ENCODE measurements at regions not wholly inside any gene's neighbourhood (a gene's known extent, or its start where the extent isn't known, plus 50 kb on each side); places are given as distances from the start of the nearest gene placed in this dataset.
A peak's percentile ranks its signal among the peaks of the same experiment; 100 is the strongest.
"Not testable (repeated sequence)": the region's sequence is repeated elsewhere in the genome, so short reads cannot be mapped to it uniquely, and the experiment has no call there.

GRCh38 chr5:175344331-175345195 is 99.4 kb downstream of the DRD1 start:
- no peak for DNase-seq

- no peak for DNase-seq
Observed at GRCh38 chr5:175343308-175343707, 100.7 kb downstream of the DRD1 start.

DNA sequence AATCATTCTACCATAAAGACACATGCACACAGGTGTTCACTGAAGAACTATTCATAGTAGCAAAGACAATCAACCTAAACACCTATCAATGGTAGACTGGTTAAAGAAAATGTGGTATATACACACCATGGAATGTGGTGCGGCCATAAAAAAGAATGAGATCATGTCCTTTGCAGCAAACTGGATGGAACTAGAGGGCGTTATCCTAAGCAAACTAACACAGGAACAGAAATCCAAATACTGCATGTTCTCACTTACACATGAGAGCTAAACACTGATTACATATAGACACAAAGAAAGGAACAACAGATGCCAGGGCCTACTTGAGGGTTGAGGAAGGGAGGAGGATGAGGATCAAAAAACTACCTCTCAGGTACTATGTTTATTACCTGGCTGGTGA is 103.8 kb downstream of the DRD1 start:
- DNase-seq = no peak

DNA sequence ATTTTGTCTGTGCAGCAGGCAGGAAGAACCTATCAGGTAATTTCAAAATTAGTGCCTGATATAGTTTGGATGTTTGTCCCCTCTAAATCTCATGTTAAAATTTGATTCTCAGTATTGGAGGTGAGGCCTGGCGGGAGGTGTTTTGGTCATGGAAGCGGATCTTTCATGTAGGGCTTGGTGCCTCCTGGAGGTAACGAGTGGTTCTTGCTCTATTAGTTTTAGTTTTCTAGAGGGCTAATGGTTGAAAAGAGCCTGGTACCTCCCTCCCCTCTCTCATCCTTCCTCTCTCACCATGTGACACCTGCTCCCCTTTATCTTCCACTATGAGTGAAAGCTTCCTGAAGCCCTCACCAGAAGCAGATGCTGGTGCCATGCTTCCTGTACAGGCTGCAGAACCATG is 106.3 kb downstream of the DRD1 start:
- no peak for DNase-seq

- no peak for DNase-seq
Observed at GRCh38 chr5:175336781-175337180, 107.2 kb downstream of the DRD1 start.

DNA sequence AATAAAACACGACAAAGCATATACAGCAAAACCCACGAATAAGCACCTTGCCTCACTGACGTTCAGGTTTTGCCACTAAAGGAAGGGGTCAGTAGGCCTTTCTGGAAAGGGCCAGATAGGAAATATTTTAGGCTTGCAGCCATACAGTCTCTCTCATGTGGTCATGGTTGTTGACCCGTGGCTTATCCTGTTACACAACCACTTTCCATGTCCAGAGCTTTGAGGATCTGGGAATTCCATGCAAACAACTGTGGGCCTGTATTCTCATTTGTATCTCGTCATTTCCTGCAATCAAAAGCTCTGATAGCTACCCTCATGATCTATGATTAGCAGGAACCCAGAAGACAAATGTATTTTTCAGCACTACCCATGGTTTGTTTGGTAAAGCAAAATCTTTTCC is 108.3 kb downstream of the DRD1 start:
- no peak for DNase-seq

DNA sequence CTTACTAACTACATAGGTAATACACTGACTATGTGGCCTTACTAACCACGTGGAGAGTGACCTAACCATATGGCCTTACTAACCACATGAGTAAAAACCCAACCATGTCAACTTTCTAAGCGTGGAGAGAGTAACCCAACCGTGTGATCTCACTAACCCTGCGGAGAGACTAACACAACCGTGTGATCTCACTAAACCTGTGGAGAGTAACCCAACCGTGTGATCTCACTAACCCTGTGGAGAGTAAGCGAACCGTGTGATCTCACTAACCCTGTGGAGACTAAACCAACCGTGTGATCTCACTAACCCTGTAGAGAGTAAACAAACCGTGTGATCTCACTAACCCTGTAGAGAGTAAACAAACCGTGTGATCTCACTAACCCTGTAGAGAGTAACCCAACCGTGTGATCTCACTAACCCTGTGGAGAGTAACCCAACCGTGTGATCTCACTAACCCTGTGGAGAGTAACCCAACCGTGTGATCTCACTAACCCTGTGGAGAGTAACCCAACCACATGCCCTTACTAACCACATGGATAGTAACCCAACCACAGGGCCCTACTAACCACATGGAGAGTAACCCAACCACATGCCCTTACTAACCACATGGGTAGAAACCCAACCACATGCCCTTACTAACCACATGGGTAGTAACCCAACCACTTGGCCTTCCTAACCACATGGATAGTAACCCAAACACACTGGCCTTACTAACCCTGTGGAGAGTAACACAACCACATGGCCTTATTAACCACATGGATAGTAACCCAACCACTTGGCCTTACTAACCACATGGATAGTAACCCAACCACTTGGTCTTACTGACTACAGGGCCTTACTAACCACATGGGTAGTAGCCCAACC is 112.6 kb downstream of the DRD1 start:
- DNase-seq = not testable (repeated sequence)

- no peak for DNase-seq
Observed at GRCh38 chr5:175329976-175330375, 114.0 kb downstream of the DRD1 start.

DNA sequence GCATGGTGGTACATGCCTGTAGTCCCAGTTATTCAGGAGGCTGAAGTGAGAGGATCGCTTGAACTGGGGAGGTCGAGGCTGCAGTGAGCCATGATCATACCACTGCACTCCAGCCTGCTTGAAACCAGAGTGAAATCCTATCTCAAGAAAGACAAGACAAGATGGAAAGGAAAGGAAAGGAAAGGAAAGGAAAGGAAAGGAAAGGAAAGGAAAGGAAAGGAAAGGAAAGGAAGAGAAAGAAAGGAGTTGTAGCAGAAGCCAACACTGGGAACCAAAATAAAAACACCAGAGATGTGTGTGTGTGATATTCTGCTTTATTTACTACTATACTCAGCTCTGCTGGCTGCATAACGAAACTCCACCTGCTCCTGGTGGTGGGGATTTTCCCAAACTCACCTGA is 115.3 kb downstream of the DRD1 start:
- no peak for DNase-seq

DNA sequence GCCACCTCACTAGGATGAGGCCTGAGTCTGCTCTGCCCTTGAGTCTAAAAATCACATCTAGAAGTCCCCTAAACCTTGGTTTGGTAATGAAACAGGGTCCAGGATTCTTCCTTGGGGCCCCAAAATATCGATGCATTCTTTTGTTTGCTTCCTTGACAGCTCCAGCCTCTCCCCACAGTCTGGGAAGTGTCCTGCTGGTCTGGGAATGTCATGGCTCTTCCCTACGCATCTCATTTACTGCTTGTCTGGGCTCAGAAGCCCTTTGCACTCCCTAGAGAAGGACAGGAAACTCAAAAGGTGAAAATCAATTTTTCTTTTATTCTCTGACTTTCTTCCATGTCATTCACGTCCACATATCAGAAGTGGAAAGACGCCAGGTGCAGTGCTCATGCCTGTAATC is 115.8 kb downstream of the DRD1 start:
- no peak for DNase-seq

DNA sequence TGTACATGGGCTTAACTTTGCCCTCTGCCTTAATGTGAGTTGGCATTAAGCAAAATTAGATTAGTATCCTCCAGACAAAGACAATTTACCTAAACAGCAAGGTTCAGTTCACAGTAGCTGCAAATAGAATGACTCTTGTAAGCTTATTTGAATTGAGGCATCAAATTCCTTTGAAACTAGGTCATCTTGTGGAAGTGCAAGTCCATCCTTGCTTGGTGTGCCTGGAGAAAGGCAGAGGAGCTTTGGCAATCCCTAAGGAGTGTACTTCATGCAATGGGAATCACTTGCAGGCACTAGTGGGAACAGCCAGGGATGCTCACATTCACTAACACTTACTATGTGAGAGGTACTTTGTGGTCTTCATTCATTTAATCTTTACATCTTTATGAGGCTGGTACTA is 118.3 kb downstream of the DRD1 start:
- no peak for DNase-seq

DNA sequence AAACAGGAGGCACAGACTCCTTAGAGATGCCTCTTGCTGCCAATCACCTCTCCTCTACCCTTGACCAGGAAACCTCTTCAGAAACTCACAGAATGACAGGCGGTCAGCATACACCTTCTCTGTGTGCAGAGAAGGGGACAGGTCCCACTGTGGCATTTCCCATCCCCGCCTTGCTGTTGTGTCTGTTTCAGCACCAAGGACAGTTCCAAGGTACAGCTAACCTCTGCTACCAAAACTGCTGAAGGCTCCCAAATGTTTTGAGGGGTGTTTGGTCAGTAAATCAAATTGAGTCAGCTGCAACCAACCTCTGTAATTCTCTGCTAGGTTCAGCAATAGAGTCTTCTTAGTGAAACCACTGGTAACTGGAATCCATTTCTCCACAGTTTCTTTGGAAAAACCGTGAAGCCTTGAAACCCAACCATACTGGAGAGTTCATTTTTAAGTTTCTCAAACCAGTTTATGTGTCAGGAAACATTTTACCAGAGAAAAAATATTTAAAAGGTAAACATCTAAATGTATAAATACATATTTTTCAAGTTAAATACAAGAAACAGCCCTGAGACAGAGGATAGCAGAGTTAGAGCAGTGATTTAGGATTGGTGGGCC is 122.0 kb downstream of the DRD1 start:
- peak in 1 of 5 donors; percentile 8 for DNase-seq

GRCh38 chr5:175319199-175319598 is 124.8 kb downstream of the DRD1 start:
- no peak for DNase-seq

GRCh38 chr5:175317872-175318271 is 126.1 kb downstream of the DRD1 start:
- DNase-seq = no peak

DNA sequence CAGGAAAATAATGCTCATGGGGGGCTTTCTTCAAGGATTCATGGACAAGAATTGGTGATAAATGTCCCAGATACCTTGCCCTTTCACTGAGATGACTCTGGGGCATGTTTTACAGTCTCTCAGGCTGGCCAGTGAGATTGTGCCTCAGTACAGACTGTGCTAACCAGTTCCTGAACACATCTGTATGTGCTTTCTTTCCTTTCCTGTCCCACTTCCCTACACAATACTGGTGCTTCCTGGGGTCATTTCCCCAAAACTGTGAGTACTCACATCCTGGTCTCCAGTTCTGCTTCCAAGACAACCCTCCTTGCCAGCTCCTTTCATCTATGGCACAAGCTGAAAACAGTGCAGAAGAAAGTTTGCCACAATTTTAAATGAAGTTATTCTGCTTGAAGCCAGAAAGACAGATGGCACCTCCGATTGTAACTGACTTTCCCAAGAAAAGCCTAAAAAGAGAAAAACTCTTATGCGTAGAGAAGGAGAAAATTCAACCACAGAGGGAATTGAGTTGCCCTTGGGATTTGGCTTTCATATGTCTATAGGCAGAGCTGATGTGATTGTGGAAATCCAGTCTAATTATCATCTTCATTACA is 134.7 kb downstream of the DRD1 start:
- no peak for DNase-seq

DNA sequence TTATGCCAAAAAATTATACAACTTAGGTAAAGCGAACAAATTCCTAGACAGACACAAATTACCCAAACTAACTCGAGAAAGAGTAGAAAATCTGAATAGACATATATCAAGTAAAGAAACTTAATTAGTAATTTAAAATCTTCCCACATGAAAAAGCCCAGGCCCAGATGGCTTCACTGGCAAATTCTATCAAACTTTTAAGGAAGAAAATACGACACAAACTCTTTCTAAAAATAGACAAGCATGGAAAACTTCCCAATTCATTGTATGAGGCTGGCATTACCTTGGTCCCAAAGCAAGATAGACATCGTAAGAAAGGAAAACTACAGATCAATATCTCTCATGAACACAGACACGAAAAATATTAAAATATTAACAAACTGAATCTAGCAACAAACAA is 135.3 kb downstream of the DRD1 start:
- DNase-seq = no peak

- no peak for DNase-seq
Observed at GRCh38 chr5:175306381-175306780, 137.6 kb downstream of the DRD1 start.

DNA sequence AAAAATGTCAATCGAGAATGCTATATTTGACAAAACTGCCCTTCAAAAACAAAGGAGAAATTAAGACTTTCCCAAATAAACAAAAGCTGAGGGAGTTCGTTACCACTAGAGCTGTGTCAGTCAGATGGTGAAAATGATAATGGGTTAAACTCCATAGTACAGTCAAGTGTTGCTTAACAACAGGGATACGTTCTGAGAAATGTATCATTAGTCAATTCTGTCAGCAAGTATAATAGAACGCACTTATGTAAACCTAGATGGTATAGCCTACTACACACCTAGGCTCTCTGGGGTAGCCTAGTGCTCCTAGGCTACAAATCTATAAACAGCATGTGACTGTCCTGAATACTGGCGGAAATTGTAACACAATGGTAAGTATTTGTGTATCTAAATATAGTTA is 138.7 kb downstream of the DRD1 start:
- DNase-seq = no peak

- DNase-seq = no peak
Observed at GRCh38 chr5:175290379-175290778, 153.6 kb downstream of the DRD1 start.

DNA sequence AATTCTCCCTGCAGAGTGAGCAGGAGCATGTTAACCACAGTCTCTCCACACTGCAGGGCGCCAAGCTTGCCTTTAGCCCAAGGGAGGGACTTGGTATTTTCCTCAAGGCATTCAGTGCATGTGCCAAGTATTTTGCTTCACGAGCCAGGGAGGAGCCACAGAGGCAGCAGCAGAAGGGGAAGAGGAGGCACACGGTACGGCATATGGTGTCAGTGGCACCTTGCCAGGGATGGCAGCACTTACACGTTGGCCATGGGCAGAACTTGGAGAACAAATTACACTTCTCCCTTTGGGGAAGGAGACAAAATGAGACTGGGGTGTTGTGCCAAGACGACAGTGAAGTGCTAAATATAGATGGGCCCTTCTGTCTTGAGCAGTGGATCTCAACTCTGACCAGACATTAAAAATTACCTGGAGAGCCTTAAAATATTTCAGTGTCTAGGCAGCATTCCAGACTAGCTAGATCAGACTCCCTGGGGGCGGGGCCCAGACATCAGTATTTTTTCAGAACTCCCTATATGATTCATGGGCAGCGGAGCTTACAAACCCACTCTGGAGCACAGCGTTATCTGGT is 155.8 kb downstream of the DRD1 start:
- DNase-seq = no peak

- DNase-seq = no peak
Observed at GRCh38 chr5:175286981-175287380, 157.0 kb downstream of the DRD1 start.

GRCh38 chr5:175285261-175285660 is 158.7 kb downstream of the DRD1 start:
- DNase-seq = no peak

DNA sequence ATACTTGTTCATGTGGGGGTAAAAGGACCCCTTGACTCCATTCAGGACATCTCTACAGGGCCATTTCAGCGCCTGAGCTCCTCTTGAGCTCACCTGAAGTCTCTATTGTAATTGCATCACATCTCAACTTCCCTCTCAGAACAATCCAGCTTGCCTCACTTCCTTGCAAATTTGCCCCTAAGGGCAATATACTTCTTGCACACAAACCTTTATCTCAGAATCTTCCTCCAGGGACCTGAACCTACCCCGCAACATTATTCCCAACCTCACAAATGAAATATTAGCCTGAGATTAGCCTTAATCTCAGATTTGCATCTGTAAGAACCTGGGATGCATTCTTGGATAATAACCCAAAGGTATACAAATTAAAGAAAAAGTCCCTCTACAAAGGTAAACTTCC is 159.2 kb downstream of the DRD1 start:
- DNase-seq = no peak
